BLaER1 (cell line): ENCODE measurements at regions not wholly inside any gene's neighbourhood (a gene's known extent, or its start where the extent isn't known, plus 50 kb on each side); places are given as distances from the start of the nearest gene placed in this dataset.
A peak's percentile ranks its signal among the peaks of the same experiment; 100 is the strongest.

Experiments used
- H3K27ac ChIP-seq: shearing (Covaris generic); formaldehyde crosslinking; 2 replicates; pipeline ENCODE4 v1.8.1; 2022
- H3K27me3 ChIP-seq: shearing (Covaris generic); formaldehyde crosslinking; 2 replicates; pipeline ENCODE4 v1.8.1; 2022
- H3K36me3 ChIP-seq: shearing (Covaris generic); formaldehyde crosslinking; 2 replicates; pipeline ENCODE4 v1.8.1; 2022
- H3K4me1 ChIP-seq: shearing (Covaris generic); formaldehyde crosslinking; 2 replicates; pipeline ENCODE4 v1.8.1; 2022
- H3K4me2 ChIP-seq: shearing (Covaris generic); formaldehyde crosslinking; 2 replicates; pipeline ENCODE4 v1.8.1; 2022
- H3K4me3 ChIP-seq: shearing (Covaris generic); formaldehyde crosslinking; 2 replicates; pipeline ENCODE4 v1.8.1; 2022
- H3K9ac ChIP-seq: shearing (Covaris generic); formaldehyde crosslinking; 2 replicates; pipeline ENCODE4 v1.8.1; 2022
- H3K9me3 ChIP-seq: shearing (Covaris generic); formaldehyde crosslinking; 2 replicates; pipeline ENCODE4 v1.8.1; 2022
- H4K20me1 ChIP-seq: shearing (Covaris generic); formaldehyde crosslinking; 2 replicates; pipeline ENCODE4 v1.8.1; 2022
- Cebpa-rat ChIP-seq: shearing (Covaris generic); IDR thresholded peaks from 2 replicates; pipeline ENCODE4 v1.8.1; 2022

- H3K9ac ChIP-seq: no peak overlapping the region
- no peaks in the 10 kb centered on the region for H4K20me1 ChIP-seq
- no peak overlapping the region for H3K27ac ChIP-seq
- TF ChIP-seq Cebpa-rat: no peak
- H3K4me2 ChIP-seq: peak overlapping the region; percentile 63
- H3K36me3 ChIP-seq: no peaks in the 10 kb centered on the region
- H3K4me3 ChIP-seq: no peak overlapping the region
- H3K9me3 ChIP-seq: no peaks in the 10 kb centered on the region
- peaks cover 15% of the 10 kb centered on the region for H3K4me1 ChIP-seq
- no peaks in the 10 kb centered on the region for H3K27me3 ChIP-seq
These were observed 75.3 kb upstream of the GRB10 start for GRCh38 chr7:50857804-50858489.

GRCh38 chr7:50856806-50857205 lies 74.1 kb upstream of the GRB10 start:
- Histone ChIP-seq H3K4me2 (no peak overlapping the region), H3K36me3 (no peaks in the 10 kb centered on the region), H3K4me1 (peaks cover 15% of the 10 kb centered on the region), H3K4me3 (no peak overlapping the region), H3K27me3 (no peaks in the 10 kb centered on the region), H3K27ac (no peak overlapping the region), H3K9me3 (no peaks in the 10 kb centered on the region), H4K20me1 (no peaks in the 10 kb centered on the region), H3K9ac (no peak overlapping the region)
- TF ChIP-seq Cebpa-rat: no peak

GRCh38 chr7:50856231-50856630 lies 73.5 kb upstream of the GRB10 start:
- Histone ChIP-seq H3K9ac (no peak overlapping the region), H3K9me3 (no peaks in the 10 kb centered on the region), H4K20me1 (no peaks in the 10 kb centered on the region), H3K4me2 (no peak overlapping the region), H3K27me3 (no peaks in the 10 kb centered on the region), H3K27ac (no peak overlapping the region), H3K36me3 (no peaks in the 10 kb centered on the region), H3K4me3 (no peak overlapping the region), H3K4me1 (peaks cover 15% of the 10 kb centered on the region)
- TF ChIP-seq Cebpa-rat: no peak

- Histone ChIP-seq H3K36me3 (no peaks in the 10 kb centered on the region), H3K27ac (no peak overlapping the region), H3K4me3 (no peak overlapping the region), H4K20me1 (no peaks in the 10 kb centered on the region), H3K9ac (no peak overlapping the region), H3K27me3 (no peaks in the 10 kb centered on the region), H3K4me1 (peaks cover 15% of the 10 kb centered on the region), H3K4me2 (no peak overlapping the region), H3K9me3 (no peaks in the 10 kb centered on the region)
- no peak for TF ChIP-seq Cebpa-rat
These were observed 72.8 kb upstream of the GRB10 start for GRCh38 chr7:50855526-50855925.

GRCh38 chr7:50854831-50855230 lies 72.1 kb upstream of the GRB10 start:
- H3K4me3 ChIP-seq: no peak overlapping the region
- TF ChIP-seq Cebpa-rat: no peak
- no peak overlapping the region for H3K9ac ChIP-seq
- H3K27me3 ChIP-seq: no peaks in the 10 kb centered on the region
- no peaks in the 10 kb centered on the region for H3K36me3 ChIP-seq
- H3K27ac ChIP-seq: no peak overlapping the region
- no peak overlapping the region for H3K4me2 ChIP-seq
- no peaks in the 10 kb centered on the region for H3K9me3 ChIP-seq
- no peaks in the 10 kb centered on the region for H4K20me1 ChIP-seq
- H3K4me1 ChIP-seq: peaks cover 15% of the 10 kb centered on the region

GRCh38 chr7:50854247-50854646 lies 71.6 kb upstream of the GRB10 start:
- TF ChIP-seq Cebpa-rat: no peak
- Histone ChIP-seq H3K4me2 (no peak overlapping the region), H3K36me3 (no peaks in the 10 kb centered on the region), H3K9me3 (no peaks in the 10 kb centered on the region), H3K9ac (no peak overlapping the region), H3K4me3 (no peak overlapping the region), H3K27ac (no peak overlapping the region), H4K20me1 (no peaks in the 10 kb centered on the region), H3K27me3 (no peaks in the 10 kb centered on the region), H3K4me1 (peaks cover 15% of the 10 kb centered on the region)

- H3K4me3 ChIP-seq: no peak overlapping the region
- peaks cover 9% of the 10 kb centered on the region for H3K4me1 ChIP-seq
- no peak for TF ChIP-seq Cebpa-rat
These were observed 70.6 kb upstream of the GRB10 start for GRCh38 chr7:50853311-50853710.

GRCh38 chr7:50852901-50853300 lies 70.2 kb upstream of the GRB10 start:
- H4K20me1 ChIP-seq: no peaks in the 10 kb centered on the region
- TF ChIP-seq Cebpa-rat: no peak
- no peak overlapping the region for H3K4me3 ChIP-seq
- H3K4me1 ChIP-seq: peaks cover 5% of the 10 kb centered on the region
- H3K9ac ChIP-seq: no peak overlapping the region
- H3K27me3 ChIP-seq: no peaks in the 10 kb centered on the region
- H3K36me3 ChIP-seq: no peaks in the 10 kb centered on the region
- no peak overlapping the region for H3K4me2 ChIP-seq
- H3K27ac ChIP-seq: no peak overlapping the region
- no peaks in the 10 kb centered on the region for H3K9me3 ChIP-seq

More at GRCh38 chr7:50853311-50853710, 70.6 kb upstream of the GRB10 start:
- H3K27ac ChIP-seq: no peak overlapping the region
- no peak overlapping the region for H3K4me2 ChIP-seq
- H3K9ac ChIP-seq: no peak overlapping the region
- no peaks in the 10 kb centered on the region for H3K27me3 ChIP-seq
- H3K9me3 ChIP-seq: no peaks in the 10 kb centered on the region
- H4K20me1 ChIP-seq: no peaks in the 10 kb centered on the region
- H3K36me3 ChIP-seq: no peaks in the 10 kb centered on the region

GRCh38 chr7:50851891-50852290 lies 69.2 kb upstream of the GRB10 start:
- Histone ChIP-seq H3K4me1 (no peaks in the 10 kb centered on the region), H3K9me3 (no peaks in the 10 kb centered on the region), H3K9ac (no peak overlapping the region), H3K36me3 (no peaks in the 10 kb centered on the region), H3K4me2 (no peak overlapping the region), H3K27ac (no peak overlapping the region), H3K4me3 (no peak overlapping the region), H4K20me1 (no peaks in the 10 kb centered on the region), H3K27me3 (no peaks in the 10 kb centered on the region)
- no peak for TF ChIP-seq Cebpa-rat

- no peak overlapping the region for H3K27ac ChIP-seq
- no peaks in the 10 kb centered on the region for H3K36me3 ChIP-seq
These were observed 68.8 kb upstream of the GRB10 start for GRCh38 chr7:50851451-50851850.

GRCh38 chr7:50849991-50850390 lies 67.3 kb upstream of the GRB10 start:
- H3K4me3 ChIP-seq: no peak overlapping the region
- no peak for TF ChIP-seq Cebpa-rat
- H4K20me1 ChIP-seq: no peaks in the 10 kb centered on the region

More at GRCh38 chr7:50851451-50851850, 68.8 kb upstream of the GRB10 start:
- Histone ChIP-seq H3K4me1 (no peaks in the 10 kb centered on the region), H3K27me3 (no peaks in the 10 kb centered on the region), H3K9ac (no peak overlapping the region), H3K9me3 (no peaks in the 10 kb centered on the region), H3K4me3 (no peak overlapping the region), H3K4me2 (no peak overlapping the region), H4K20me1 (no peaks in the 10 kb centered on the region)
- TF ChIP-seq Cebpa-rat: no peak

More at GRCh38 chr7:50849991-50850390, 67.3 kb upstream of the GRB10 start:
- Histone ChIP-seq H3K9ac (no peak overlapping the region), H3K27me3 (no peaks in the 10 kb centered on the region), H3K27ac (no peak overlapping the region), H3K4me1 (no peaks in the 10 kb centered on the region), H3K9me3 (peaks cover 11% of the 10 kb centered on the region), H3K4me2 (no peak overlapping the region), H3K36me3 (no peaks in the 10 kb centered on the region)
